ENCODE measurements at regions not wholly inside any gene's neighbourhood (a gene's known extent, or its start where the extent isn't known, plus 50 kb on each side); places are given as distances from the start of the nearest gene placed in this dataset.

- Histone ChIP-seq H3K79me2 (ENCODE audit: control insufficient read depth, low read length) (no peaks in the 10 kb centered on the region), H3K9me3 (ENCODE audit: control insufficient read depth, insufficient read depth, low read length) (no peaks in the 10 kb centered on the region), H3K36me3 (ENCODE audit: control insufficient read depth, low read length) (no peaks in the 10 kb centered on the region), H3F3A (ENCODE audit: control insufficient read depth, insufficient read depth) (no peaks in the 10 kb centered on the region), H3K4me3 (ENCODE audit: low read length) (no peak overlapping the region), H3K9me2 (replicated peaks; ENCODE audit: control insufficient read depth, low read length) (no peaks in the 10 kb centered on the region), H3K27ac (ENCODE audit: low read depth, low read length) (no peak overlapping the region), H3K4me1 (ENCODE audit: control insufficient read depth, low read length) (no peaks in the 10 kb centered on the region), H3K4me2 (ENCODE audit: low read length) (no peak overlapping the region), H4K20me1 (ENCODE audit: control insufficient read depth, insufficient read depth, low read depth, low read length) (no peaks in the 10 kb centered on the region), H3K27me3 (ENCODE audit: control insufficient read depth, low read length) (no peaks in the 10 kb centered on the region)
- no peak for TF ChIP-seq EZH2phosphoT487 (IDR thresholded peaks at IDR 0.05; ENCODE audit: borderline replicate concordance, low read length)
- TF ChIP-seq CTCF (IDR thresholded peaks at IDR 0.05; ENCODE audit: low read depth, low read length, poor library complexity, severe bottlenecking): no peak
These were observed 109.4 kb upstream of the DUSP10 start for GRCh38 chr1:221851336-221851735.

- Histone ChIP-seq H3K79me2 (ENCODE audit: control insufficient read depth, low read length) (no peaks in the 10 kb centered on the region), H3K4me2 (ENCODE audit: low read length) (no peak overlapping the region), H3K9me3 (ENCODE audit: control insufficient read depth, insufficient read depth, low read length) (no peaks in the 10 kb centered on the region), H3K9me2 (replicated peaks; ENCODE audit: control insufficient read depth, low read length) (no peaks in the 10 kb centered on the region), H3K27me3 (ENCODE audit: control insufficient read depth, low read length) (no peaks in the 10 kb centered on the region), H3K4me1 (ENCODE audit: control insufficient read depth, low read length) (no peaks in the 10 kb centered on the region), H4K20me1 (ENCODE audit: control insufficient read depth, insufficient read depth, low read depth, low read length) (no peaks in the 10 kb centered on the region), H3F3A (ENCODE audit: control insufficient read depth, insufficient read depth) (no peaks in the 10 kb centered on the region), H3K4me3 (ENCODE audit: low read length) (no peak overlapping the region), H3K27ac (ENCODE audit: low read depth, low read length) (no peak overlapping the region), H3K36me3 (ENCODE audit: control insufficient read depth, low read length) (no peaks in the 10 kb centered on the region)
- TF ChIP-seq CTCF (IDR thresholded peaks at IDR 0.05; ENCODE audit: low read depth, low read length, poor library complexity, severe bottlenecking) (no peak), EZH2phosphoT487 (IDR thresholded peaks at IDR 0.05; ENCODE audit: borderline replicate concordance, low read length) (no peak)
These were observed 108.7 kb upstream of the DUSP10 start for GRCh38 chr1:221850470-221851187.

GRCh38 chr1:221849897-221850296, 108.0 kb upstream of the DUSP10 start:
- no peaks in the 10 kb centered on the region for H3K9me3 ChIP-seq (ENCODE audit: control insufficient read depth, insufficient read depth, low read length)
- no peaks in the 10 kb centered on the region for H4K20me1 ChIP-seq (ENCODE audit: control insufficient read depth, insufficient read depth, low read depth, low read length)
- no peak for TF ChIP-seq CTCF (IDR thresholded peaks at IDR 0.05; ENCODE audit: low read depth, low read length, poor library complexity, severe bottlenecking)
- no peak for TF ChIP-seq EZH2phosphoT487 (IDR thresholded peaks at IDR 0.05; ENCODE audit: borderline replicate concordance, low read length)
- H3K27me3 ChIP-seq (ENCODE audit: control insufficient read depth, low read length): no peaks in the 10 kb centered on the region
- no peaks in the 10 kb centered on the region for H3F3A ChIP-seq (ENCODE audit: control insufficient read depth, insufficient read depth)
- no peak overlapping the region for H3K27ac ChIP-seq (ENCODE audit: low read depth, low read length)
- no peaks in the 10 kb centered on the region for H3K9me2 ChIP-seq (replicated peaks; ENCODE audit: control insufficient read depth, low read length)
- no peaks in the 10 kb centered on the region for H3K36me3 ChIP-seq (ENCODE audit: control insufficient read depth, low read length)
- no peaks in the 10 kb centered on the region for H3K79me2 ChIP-seq (ENCODE audit: control insufficient read depth, low read length)
- no peaks in the 10 kb centered on the region for H3K4me1 ChIP-seq (ENCODE audit: control insufficient read depth, low read length)
- no peak overlapping the region for H3K4me2 ChIP-seq (ENCODE audit: low read length)
- no peak overlapping the region for H3K4me3 ChIP-seq (ENCODE audit: low read length)
